Ovary (tissue), 7 donors: ENCODE measurements at regions not wholly inside any gene's neighbourhood (a gene's known extent, or its start where the extent isn't known, plus 50 kb on each side); places are given as distances from the start of the nearest gene placed in this dataset.
A peak's percentile ranks its signal among the peaks of the same experiment; 100 is the strongest.

Experiments used
- DNase-seq, 5 donors: peaks; one replicate each; pipeline ENCODE4 v3.0.0-alpha.2; 2019 to 2020
- H3K27ac ChIP-seq, 2 donors: fragments of 200-600 bp; one replicate each; pipeline versions ENCODE4 v1.5.1 to v1.8.0; 2019 to 2022
- H3K27me3 ChIP-seq: fragments of 200-600 bp; one replicate; pipeline ENCODE4 v1.8.0; 2022
- H3K36me3 ChIP-seq: fragments of 200-600 bp; sonication (generic); one replicate; pipeline ENCODE4 v1.5.1; 2019
- H3K4me1 ChIP-seq: one replicate; pipeline ENCODE4 v1.8.1; 2013; ENCODE audit warnings: mild to moderate bottlenecking, moderate library complexity; ENCODE audit not compliant: insufficient read depth
- H3K4me3 ChIP-seq: fragments of 200-600 bp; sonication (generic); one replicate; pipeline ENCODE4 v1.5.1; 2017
- H3K9me3 ChIP-seq, 2 donors: fragments of 200-600 bp in 1 of 2; sonication (generic) in 1 of 2; one replicate each; pipeline versions ENCODE4 v1.5.1 to v1.8.1; 2013 to 2019; ENCODE audit warnings: mild to moderate bottlenecking in 1 of 2, moderate library complexity in 1 of 2
- EP300 ChIP-seq: sonication (generic); formaldehyde crosslinking; IDR thresholded peaks from one replicate; pipeline ENCODE4 v1.6.1; 2017; ENCODE audit warnings: antibody characterized with exemption
- POLR2A ChIP-seq: fragments of 450-650 bp; IDR thresholded peaks from one replicate; pipeline ENCODE4 v1.6.1; 2017; ENCODE audit warnings: antibody characterized with exemption, mild to moderate bottlenecking, moderate library complexity
- WGBS, 3 donors: extraction: QIAGEN DNeasy Blood & Tissue Kit in 1 of 3; methylation state at CpG; one replicate each; pipeline versions ENCODE4 v1.1.5 to v1.1.7; 2013 to 2017; 5-methylcytosine and 5-hydroxymethylcytosine counted together
- intact Hi-C, 4 donors: fragments of 100-400 bp; cut with DNase I; formaldehyde crosslinking; loops; one replicate each; pipeline versions ENCODE4 v1.11.0 to v1.15.1; 2022 to 2023
- TF ChIP-seq, protein P1 (sequence below), 3 donors: fragments of 450-650 bp in 2 of 3; fragments of 200-600 bp in 1 of 3; IDR thresholded peaks; one replicate each; pipeline versions ENCODE4 v1.5.1 to v1.8.0; 2016 to 2022; ENCODE audit warnings: antibody characterized with exemption in 3 of 3, mild to moderate bottlenecking in 1 of 3
- donor health status: DM: no; HTN: no; CAD: no; lungs with moderate emphysema.
- donor health status: DM: no; HTN: no; CAD: no.
- donor health status: Bipolar disorder and iron deficiency.
- donor health status: DM: no; HTN: no; CAD: no.
- donor health status: DM: yes; HTN: yes; CAD: no.

DNA sequence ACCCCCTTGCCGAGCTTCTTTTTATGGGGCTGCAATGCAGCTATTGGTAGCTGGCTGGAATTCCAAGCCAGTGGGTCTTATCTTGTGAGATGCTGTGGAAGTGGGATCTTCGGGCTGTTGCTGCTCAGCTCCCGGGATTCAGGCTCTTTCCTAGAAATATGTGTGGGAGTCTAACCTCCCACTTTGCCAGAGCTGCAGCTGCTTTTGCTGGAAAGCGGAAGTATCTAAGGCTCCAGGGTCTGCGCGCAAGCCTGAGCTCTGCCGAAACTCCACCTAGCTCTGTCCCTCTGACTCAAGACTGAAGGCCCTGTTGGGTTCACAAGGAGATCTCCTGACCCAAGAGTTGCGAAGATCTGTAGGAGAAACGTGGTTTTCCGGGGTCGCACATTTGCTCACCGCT, 151.1 kb upstream of the ANKRD55 start:
- peak in 3 of 5 donors; percentile 39 to 54 (median 44) for DNase-seq
- no peak overlapping the region for H3K27ac ChIP-seq
- intact Hi-C loops = no loop called here
- H3K36me3 ChIP-seq = no peaks in the 10 kb centered on the region
- H3K4me1 ChIP-seq = no peaks in the 10 kb centered on the region
- H3K27me3 ChIP-seq = no peaks in the 10 kb centered on the region
- H3K4me3 ChIP-seq = no peak overlapping the region
- no peaks in the 10 kb centered on the region for H3K9me3 ChIP-seq
- 24 to 34% (median 25%) methylated on average over 12 of the region's 12 CpGs for WGBS, 3 donors
- no peak for TF ChIP-seq EP300

DNA sequence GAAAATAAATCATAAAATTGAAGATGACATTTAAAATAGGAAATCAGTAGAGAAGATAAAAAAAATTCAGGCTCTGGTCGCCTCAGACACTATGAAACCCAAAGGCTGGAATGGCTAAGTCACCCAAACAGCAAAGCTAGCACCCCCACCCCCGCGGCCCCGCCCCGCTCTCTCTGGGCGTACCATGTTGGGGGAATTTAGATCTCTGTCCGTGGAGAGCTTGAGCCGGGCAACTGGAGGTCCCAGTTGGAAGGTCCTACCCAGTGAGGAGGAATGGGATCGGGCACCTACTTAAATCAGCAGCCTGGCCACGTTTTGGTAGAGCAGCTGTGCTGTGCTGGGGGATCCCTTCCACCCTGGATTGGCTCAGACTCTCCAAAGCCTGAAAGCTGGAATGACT, 150.6 kb upstream of the ANKRD55 start:
- H3K27ac ChIP-seq = no peak overlapping the region
- H3K4me1 ChIP-seq = no peaks in the 10 kb centered on the region
- TF ChIP-seq EP300 (no peak), POLR2A (no peak)
- TF ChIP-seq, protein P1, sequence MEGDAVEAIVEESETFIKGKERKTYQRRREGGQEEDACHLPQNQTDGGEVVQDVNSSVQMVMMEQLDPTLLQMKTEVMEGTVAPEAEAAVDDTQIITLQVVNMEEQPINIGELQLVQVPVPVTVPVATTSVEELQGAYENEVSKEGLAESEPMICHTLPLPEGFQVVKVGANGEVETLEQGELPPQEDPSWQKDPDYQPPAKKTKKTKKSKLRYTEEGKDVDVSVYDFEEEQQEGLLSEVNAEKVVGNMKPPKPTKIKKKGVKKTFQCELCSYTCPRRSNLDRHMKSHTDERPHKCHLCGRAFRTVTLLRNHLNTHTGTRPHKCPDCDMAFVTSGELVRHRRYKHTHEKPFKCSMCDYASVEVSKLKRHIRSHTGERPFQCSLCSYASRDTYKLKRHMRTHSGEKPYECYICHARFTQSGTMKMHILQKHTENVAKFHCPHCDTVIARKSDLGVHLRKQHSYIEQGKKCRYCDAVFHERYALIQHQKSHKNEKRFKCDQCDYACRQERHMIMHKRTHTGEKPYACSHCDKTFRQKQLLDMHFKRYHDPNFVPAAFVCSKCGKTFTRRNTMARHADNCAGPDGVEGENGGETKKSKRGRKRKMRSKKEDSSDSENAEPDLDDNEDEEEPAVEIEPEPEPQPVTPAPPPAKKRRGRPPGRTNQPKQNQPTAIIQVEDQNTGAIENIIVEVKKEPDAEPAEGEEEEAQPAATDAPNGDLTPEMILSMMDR (IDR thresholded peaks at IDR 0.05) = no peak
- intact Hi-C loops = no loop called here
- H3K27me3 ChIP-seq = no peaks in the 10 kb centered on the region
- WGBS, 3 donors = 73 to 74% (median 74%) methylated on average over 10 of the region's 10 CpGs
- no peaks in the 10 kb centered on the region for H3K36me3 ChIP-seq
- no peak for DNase-seq
- H3K9me3 ChIP-seq = no peaks in the 10 kb centered on the region
- H3K4me3 ChIP-seq = no peak overlapping the region

DNA sequence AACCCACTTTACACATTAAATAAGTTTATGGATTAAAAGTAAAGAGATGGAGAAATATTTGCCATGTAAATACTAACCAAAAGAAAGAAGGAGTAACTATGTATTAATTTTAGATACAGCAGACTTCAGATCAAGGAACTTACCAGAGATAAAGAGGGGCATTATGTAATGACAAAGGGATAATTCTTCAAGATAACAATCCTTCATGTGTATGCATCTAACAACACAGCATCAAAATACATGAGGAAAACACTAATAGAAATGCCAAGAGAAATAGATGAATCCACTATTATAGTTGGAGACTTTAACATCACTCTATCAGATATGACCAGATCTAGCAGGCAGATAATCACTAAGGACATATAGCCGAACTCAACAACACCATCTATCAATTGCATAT, 149.8 kb upstream of the ANKRD55 start:
- WGBS, 3 donors = 95 to 98% (median 97%) methylated on average over 1 of the region's 1 CpG

DNA sequence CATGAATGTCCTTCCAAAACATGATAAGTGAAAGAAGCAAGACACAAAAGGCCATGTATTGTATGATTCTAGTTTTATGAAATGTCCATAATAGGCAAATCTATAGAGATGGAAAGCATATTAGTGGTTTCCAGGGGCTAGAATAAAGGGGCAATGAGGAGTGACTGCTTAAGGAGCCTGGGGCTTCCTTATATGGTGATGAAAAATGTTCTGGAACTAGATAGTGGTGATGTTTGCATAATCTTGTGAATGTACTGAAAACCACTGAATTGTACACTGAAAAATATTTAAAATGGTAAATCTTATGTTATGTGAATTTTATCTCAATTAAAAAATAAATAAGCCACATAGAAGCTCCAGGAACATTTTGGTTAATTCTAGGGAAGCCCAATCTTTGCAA, 144.4 kb upstream of the ANKRD55 start:
- H3K36me3 ChIP-seq = no peaks in the 10 kb centered on the region
- no peak for DNase-seq
- H3K9me3 ChIP-seq = no peaks in the 10 kb centered on the region
- no peaks in the 10 kb centered on the region for H3K27me3 ChIP-seq
- intact Hi-C loops = no loop called here
- TF ChIP-seq POLR2A = no peak
- TF ChIP-seq, protein P1 (IDR thresholded peaks at IDR 0.05) = no peak
- H3K4me3 ChIP-seq = no peak overlapping the region
- no peak overlapping the region for H3K27ac ChIP-seq
- H3K4me1 ChIP-seq = no peaks in the 10 kb centered on the region

More for the DNA sequence above, 149.8 kb upstream of the ANKRD55 start:
- Histone ChIP-seq H3K36me3 (no peaks in the 10 kb centered on the region), H3K27ac (no peak overlapping the region), H3K4me3 (no peak overlapping the region), H3K9me3 (no peaks in the 10 kb centered on the region), H3K27me3 (no peaks in the 10 kb centered on the region), H3K4me1 (no peaks in the 10 kb centered on the region)
- intact Hi-C loops = no loop called here
- TF ChIP-seq EP300 (no peak), POLR2A (no peak)
- TF ChIP-seq, protein P1 (IDR thresholded peaks at IDR 0.05) = no peak
- DNase-seq = no peak

DNA sequence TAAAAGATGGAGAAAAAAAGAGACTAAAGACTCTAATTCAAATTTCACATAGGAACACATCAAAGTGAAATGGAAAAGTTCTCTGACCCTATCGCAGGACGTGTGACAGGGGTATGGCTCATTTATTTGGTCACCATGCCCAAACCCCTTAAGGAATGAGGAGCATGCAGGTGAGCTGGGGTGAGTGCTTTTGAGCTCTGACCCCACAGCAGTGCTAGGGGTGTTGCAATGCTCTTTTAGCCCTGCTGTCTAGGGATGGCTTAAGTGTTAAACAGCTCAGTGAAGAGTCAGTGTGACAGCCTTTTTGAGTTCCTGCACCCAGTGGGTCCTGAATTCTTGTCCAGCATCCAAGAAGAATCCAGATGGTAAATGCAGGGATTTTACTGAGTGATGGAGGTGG, 143.0 kb upstream of the ANKRD55 start:
- Histone ChIP-seq H3K9me3 (no peaks in the 10 kb centered on the region), H3K27me3 (no peaks in the 10 kb centered on the region), H3K4me3 (no peak overlapping the region), H3K4me1 (no peaks in the 10 kb centered on the region), H3K36me3 (no peaks in the 10 kb centered on the region), H3K27ac (no peak overlapping the region)
- WGBS, 3 donors = 95 to 98% (median 97%) methylated on average over 2 of the region's 2 CpGs
- DNase-seq = no peak
- intact Hi-C loops = no loop called here
- TF ChIP-seq POLR2A = no peak
- TF ChIP-seq EP300 = no peak
- TF ChIP-seq, protein P1 (IDR thresholded peaks at IDR 0.05) = no peak
